ENCODE measurements at regions not wholly inside any gene's neighbourhood (a gene's known extent, or its start where the extent isn't known, plus 50 kb on each side); places are given as distances from the start of the nearest gene placed in this dataset.

DNA sequence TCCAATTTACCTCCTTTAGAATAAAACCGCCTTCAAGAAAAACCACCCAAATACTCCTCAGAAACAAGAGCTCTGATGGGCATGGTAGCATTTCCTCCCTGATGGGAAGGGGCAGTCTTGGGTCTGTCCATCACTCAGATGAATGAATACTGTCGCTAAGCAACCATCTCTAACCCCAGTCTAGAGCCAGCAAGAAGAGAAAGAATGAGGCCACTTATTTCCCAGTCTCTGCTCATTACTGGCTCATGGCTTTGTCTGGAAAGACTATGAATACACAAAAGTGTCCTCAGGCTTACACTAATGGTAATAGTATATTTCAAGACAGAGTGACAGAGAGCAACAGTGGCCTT is 51.0 kb upstream of the F3 start:
- no peak for DNase-seq (ENCODE audit: low spot score)

DNA sequence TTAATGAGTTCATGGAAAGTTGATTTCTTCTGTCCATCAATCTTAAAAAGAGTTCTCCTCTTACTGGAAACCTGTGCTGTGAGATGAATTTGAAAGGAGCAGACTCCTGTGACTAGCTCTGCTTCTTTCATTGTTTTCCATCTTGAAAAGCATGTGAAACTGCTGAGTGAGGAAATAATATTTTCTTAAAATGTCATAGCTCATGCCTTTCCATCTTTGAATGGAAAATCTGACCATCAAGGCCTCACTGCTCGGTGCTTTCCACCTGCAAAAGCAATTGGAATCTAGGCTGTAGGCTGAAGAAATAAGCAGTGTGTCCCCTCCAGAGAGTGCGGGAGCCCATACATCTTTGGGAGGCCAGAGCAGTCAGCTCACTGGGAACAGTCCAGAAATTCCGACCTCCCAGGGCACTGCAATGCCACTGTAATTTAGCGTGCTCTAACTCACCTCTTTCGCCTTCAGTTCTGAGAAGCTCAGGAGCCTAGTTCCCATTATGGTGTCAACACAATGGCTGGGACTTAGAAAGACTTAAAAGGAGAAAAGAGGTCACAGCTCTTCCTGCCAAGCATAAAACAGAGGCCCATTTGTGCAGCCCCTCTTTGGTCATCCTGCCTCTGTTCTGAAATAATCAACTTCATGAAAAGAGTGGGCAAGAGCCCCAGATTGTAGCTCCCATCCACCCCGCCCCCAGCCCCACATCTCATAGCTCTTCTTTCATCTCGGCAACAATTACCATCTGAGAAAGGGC is 50.4 kb upstream of the F3 start:
- DNase-seq (ENCODE audit: low spot score), result no peak

All from GM03348 (cell line).